ENCODE measurements at regions not wholly inside any gene's neighbourhood (a gene's known extent, or its start where the extent isn't known, plus 50 kb on each side); places are given as distances from the start of the nearest gene placed in this dataset.

- POLR2A ChIA-PET, result no interaction called here
- CTCF ChIA-PET, result no interaction called here
- no peak for DNase-seq (ENCODE audit: extremely low spot score)
- TF ChIP-seq NFRKB (IDR thresholded peaks at IDR 0.05), result no peak
- TF ChIP-seq FOXM1 (IDR thresholded peaks at IDR 0.05; ENCODE audit: borderline replicate concordance), result no peak
- TF ChIP-seq LEF1 (IDR thresholded peaks at IDR 0.05; ENCODE audit: borderline replicate concordance), result no peak
- no peak for TF ChIP-seq TARDBP (IDR thresholded peaks at IDR 0.05)
- TF ChIP-seq HDGF (IDR thresholded peaks at IDR 0.05; ENCODE audit: borderline replicate concordance), result no peak
- no peak for TF ChIP-seq SUZ12 (IDR thresholded peaks at IDR 0.05)
- no peak for TF ChIP-seq SP1 (IDR thresholded peaks at IDR 0.05)
- no peak for TF ChIP-seq ELF4 (IDR thresholded peaks at IDR 0.05)
- TF ChIP-seq PKNOX1 (IDR thresholded peaks at IDR 0.05), result no peak
- no peak for TF ChIP-seq BHLHE40 (IDR thresholded peaks at IDR 0.05; ENCODE audit: borderline replicate concordance)
- no peak for TF ChIP-seq ZNF384 (IDR thresholded peaks at IDR 0.05)
- no peak for TF ChIP-seq FOXK2 (IDR thresholded peaks at IDR 0.05)
- no peak for TF ChIP-seq L3MBTL2 (conservative IDR thresholded peaks at IDR 0.05)
- no peak for TF ChIP-seq CTBP1 (IDR thresholded peaks at IDR 0.05; ENCODE audit: borderline replicate concordance)
- no peak for TF ChIP-seq FOXA1 (IDR thresholded peaks at IDR 0.05)
- TF ChIP-seq ARNT (IDR thresholded peaks at IDR 0.05), result no peak
These were observed 119.7 kb upstream of the RGS18 start for GRCh38 chr1:192038567-192038966.

- CTCF ChIA-PET, result no interaction called here
- TF ChIP-seq FOXA1 (IDR thresholded peaks at IDR 0.05) (no peak), ARNT (IDR thresholded peaks at IDR 0.05) (no peak), L3MBTL2 (conservative IDR thresholded peaks at IDR 0.05) (no peak), FOXK2 (IDR thresholded peaks at IDR 0.05) (no peak), CTBP1 (IDR thresholded peaks at IDR 0.05; ENCODE audit: borderline replicate concordance) (no peak), TARDBP (IDR thresholded peaks at IDR 0.05) (no peak), ZNF384 (IDR thresholded peaks at IDR 0.05) (no peak), HDGF (IDR thresholded peaks at IDR 0.05; ENCODE audit: borderline replicate concordance) (no peak), SUZ12 (IDR thresholded peaks at IDR 0.05) (no peak), PKNOX1 (IDR thresholded peaks at IDR 0.05) (no peak), ELF4 (IDR thresholded peaks at IDR 0.05) (no peak), BHLHE40 (IDR thresholded peaks at IDR 0.05; ENCODE audit: borderline replicate concordance) (no peak), NFRKB (IDR thresholded peaks at IDR 0.05) (no peak)
- no peak for DNase-seq (ENCODE audit: extremely low spot score)
- POLR2A ChIA-PET, result no interaction called here
These were observed 113.1 kb upstream of the RGS18 start for GRCh38 chr1:192045131-192045530.

- TF ChIP-seq L3MBTL2 (conservative IDR thresholded peaks at IDR 0.05), result no peak
- TF ChIP-seq ARNT (IDR thresholded peaks at IDR 0.05), result no peak
- no peak for TF ChIP-seq CTBP1 (IDR thresholded peaks at IDR 0.05; ENCODE audit: borderline replicate concordance)
- TF ChIP-seq FOXM1 (IDR thresholded peaks at IDR 0.05; ENCODE audit: borderline replicate concordance), result no peak
- TF ChIP-seq HDGF (IDR thresholded peaks at IDR 0.05; ENCODE audit: borderline replicate concordance), result no peak
- no peak for TF ChIP-seq PKNOX1 (IDR thresholded peaks at IDR 0.05)
- TF ChIP-seq LEF1 (IDR thresholded peaks at IDR 0.05; ENCODE audit: borderline replicate concordance), result no peak
- no peak for TF ChIP-seq ELF4 (IDR thresholded peaks at IDR 0.05)
- TF ChIP-seq SP1 (IDR thresholded peaks at IDR 0.05), result no peak
- TF ChIP-seq BHLHE40 (IDR thresholded peaks at IDR 0.05; ENCODE audit: borderline replicate concordance), result no peak
- TF ChIP-seq SUZ12 (IDR thresholded peaks at IDR 0.05), result no peak
- no peak for TF ChIP-seq FOXK2 (IDR thresholded peaks at IDR 0.05)
- no peak for TF ChIP-seq FOXA1 (IDR thresholded peaks at IDR 0.05)
- TF ChIP-seq TARDBP (IDR thresholded peaks at IDR 0.05), result no peak
- TF ChIP-seq ZNF384 (IDR thresholded peaks at IDR 0.05), result no peak
- no peak for TF ChIP-seq NFRKB (IDR thresholded peaks at IDR 0.05)
- POLR2A ChIA-PET, result no interaction called here
- CTCF ChIA-PET, result no interaction called here
- DNase-seq (ENCODE audit: extremely low spot score), result no peak
These were observed 104.7 kb upstream of the RGS18 start for GRCh38 chr1:192053531-192053971.

GRCh38 chr1:192057766-192058165, 100.5 kb upstream of the RGS18 start:
- ChIA-PET CTCF (no interaction called here), POLR2A (no interaction called here)
- DNase-seq (ENCODE audit: extremely low spot score), result no peak
- no peak for TF ChIP-seq BHLHE40 (IDR thresholded peaks at IDR 0.05; ENCODE audit: borderline replicate concordance)
- TF ChIP-seq TARDBP (IDR thresholded peaks at IDR 0.05), result no peak
- no peak for TF ChIP-seq FOXA1 (IDR thresholded peaks at IDR 0.05)
- TF ChIP-seq SUZ12 (IDR thresholded peaks at IDR 0.05), result no peak
- TF ChIP-seq L3MBTL2 (conservative IDR thresholded peaks at IDR 0.05), result no peak
- no peak for TF ChIP-seq ELF4 (IDR thresholded peaks at IDR 0.05)
- TF ChIP-seq ARNT (IDR thresholded peaks at IDR 0.05), result no peak
- TF ChIP-seq LEF1 (IDR thresholded peaks at IDR 0.05; ENCODE audit: borderline replicate concordance), result no peak
- no peak for TF ChIP-seq HDGF (IDR thresholded peaks at IDR 0.05; ENCODE audit: borderline replicate concordance)
- TF ChIP-seq PKNOX1 (IDR thresholded peaks at IDR 0.05), result no peak
- TF ChIP-seq SP1 (IDR thresholded peaks at IDR 0.05), result no peak
- TF ChIP-seq ZNF384 (IDR thresholded peaks at IDR 0.05), result no peak
- no peak for TF ChIP-seq FOXK2 (IDR thresholded peaks at IDR 0.05)
- TF ChIP-seq CTBP1 (IDR thresholded peaks at IDR 0.05; ENCODE audit: borderline replicate concordance), result no peak
- TF ChIP-seq FOXM1 (IDR thresholded peaks at IDR 0.05; ENCODE audit: borderline replicate concordance), result no peak
- no peak for TF ChIP-seq NFRKB (IDR thresholded peaks at IDR 0.05)

GRCh38 chr1:192059407-192059806, 98.9 kb upstream of the RGS18 start:
- POLR2A ChIA-PET, result no interaction called here
- CTCF ChIA-PET, result no interaction called here
- TF ChIP-seq HDGF (IDR thresholded peaks at IDR 0.05; ENCODE audit: borderline replicate concordance) (no peak), SP1 (IDR thresholded peaks at IDR 0.05) (no peak), ARNT (IDR thresholded peaks at IDR 0.05) (no peak), LEF1 (IDR thresholded peaks at IDR 0.05; ENCODE audit: borderline replicate concordance) (no peak), NFRKB (IDR thresholded peaks at IDR 0.05) (no peak), FOXM1 (IDR thresholded peaks at IDR 0.05; ENCODE audit: borderline replicate concordance) (no peak), FOXK2 (IDR thresholded peaks at IDR 0.05) (no peak), SUZ12 (IDR thresholded peaks at IDR 0.05) (no peak), CTBP1 (IDR thresholded peaks at IDR 0.05; ENCODE audit: borderline replicate concordance) (no peak), BHLHE40 (IDR thresholded peaks at IDR 0.05; ENCODE audit: borderline replicate concordance) (no peak), ZNF384 (IDR thresholded peaks at IDR 0.05) (no peak), PKNOX1 (IDR thresholded peaks at IDR 0.05) (no peak), L3MBTL2 (conservative IDR thresholded peaks at IDR 0.05) (no peak), TARDBP (IDR thresholded peaks at IDR 0.05) (no peak)
- DNase-seq (ENCODE audit: extremely low spot score), result no peak
